Calu3 (cell line): ENCODE measurements at regions not wholly inside any gene's neighbourhood (a gene's known extent, or its start where the extent isn't known, plus 50 kb on each side); places are given as distances from the start of the nearest gene placed in this dataset.

Source experiments
- BruUV-seq: library from RNA; stranded (reverse); fragments of 400-500 nt; replicated peaks from 2 replicates; lab custom pipeline; 2021; lab: Mats Ljungman, UMichigan
- CTCF ChIA-PET: fragments of 300-600 bp; sonication (Branson Sonifier 250); formaldehyde crosslinking; loops from one replicate; lab custom pipeline; 2022; ENCODE audit warnings: antibody characterized with exemption; lab: Charles Lee
- DNase-seq: peaks from one replicate; pipeline ENCODE4 v3.0.0; 2022
- H3K27ac Mint-ChIP-seq: one replicate; pipeline ENCODE4 v1.8.0; 2022; ENCODE audit warnings: mixed read lengths; ENCODE audit not compliant: unreplicated experiment
- H3K27me3 Mint-ChIP-seq: one replicate; pipeline ENCODE4 v1.8.0; 2022; ENCODE audit warnings: mixed read lengths; ENCODE audit not compliant: unreplicated experiment
- H3K36me3 Mint-ChIP-seq: one replicate; pipeline ENCODE4 v1.8.0; 2022; ENCODE audit warnings: mild to moderate bottlenecking, moderate library complexity, mixed read lengths; ENCODE audit not compliant: insufficient read depth, unreplicated experiment
- H3K4me1 Mint-ChIP-seq: one replicate; pipeline ENCODE4 v1.8.0; 2022; ENCODE audit warnings: mild to moderate bottlenecking, low read depth, mixed read lengths; ENCODE audit not compliant: unreplicated experiment
- H3K4me3 Mint-ChIP-seq: one replicate; pipeline ENCODE4 v1.8.0; 2022; ENCODE audit warnings: mild to moderate bottlenecking, low read depth, moderate library complexity, mixed read lengths; ENCODE audit not compliant: unreplicated experiment
- H3K9me3 Mint-ChIP-seq: one replicate; pipeline ENCODE4 v1.8.0; 2022; ENCODE audit warnings: low read depth, mixed read lengths; ENCODE audit not compliant: unreplicated experiment
- intact Hi-C: fragments of 100-400 bp; cut with micrococcal nuclease; formaldehyde crosslinking; loops from one replicate; pipeline ENCODE4 v1.10.0; 2022; ENCODE audit not compliant: unreplicated experiment
- TF ChIP-seq, protein P1 (sequence below): fragments of 200-600 bp; IDR thresholded peaks from one replicate; pipeline ENCODE4 v1.8.0; 2022; ENCODE audit warnings: antibody characterized with exemption; ENCODE audit not compliant: unreplicated experiment

GRCh38 chr13:64453831-64454230 is 2776.3 kb downstream of the PCDH9 start:
- no TSS peak for BruUV-seq
- Mint-ChIP-seq H3K9me3 (no peaks in the 10 kb centered on the region), H3K4me1 (no peaks in the 10 kb centered on the region), H3K4me3 (no peak overlapping the region), H3K27me3 (no peaks in the 10 kb centered on the region), H3K27ac (no peak overlapping the region), H3K36me3 (no peaks in the 10 kb centered on the region)
- CTCF ChIA-PET = no interaction called here
- DNase-seq = no peak
- TF ChIP-seq, protein P1, sequence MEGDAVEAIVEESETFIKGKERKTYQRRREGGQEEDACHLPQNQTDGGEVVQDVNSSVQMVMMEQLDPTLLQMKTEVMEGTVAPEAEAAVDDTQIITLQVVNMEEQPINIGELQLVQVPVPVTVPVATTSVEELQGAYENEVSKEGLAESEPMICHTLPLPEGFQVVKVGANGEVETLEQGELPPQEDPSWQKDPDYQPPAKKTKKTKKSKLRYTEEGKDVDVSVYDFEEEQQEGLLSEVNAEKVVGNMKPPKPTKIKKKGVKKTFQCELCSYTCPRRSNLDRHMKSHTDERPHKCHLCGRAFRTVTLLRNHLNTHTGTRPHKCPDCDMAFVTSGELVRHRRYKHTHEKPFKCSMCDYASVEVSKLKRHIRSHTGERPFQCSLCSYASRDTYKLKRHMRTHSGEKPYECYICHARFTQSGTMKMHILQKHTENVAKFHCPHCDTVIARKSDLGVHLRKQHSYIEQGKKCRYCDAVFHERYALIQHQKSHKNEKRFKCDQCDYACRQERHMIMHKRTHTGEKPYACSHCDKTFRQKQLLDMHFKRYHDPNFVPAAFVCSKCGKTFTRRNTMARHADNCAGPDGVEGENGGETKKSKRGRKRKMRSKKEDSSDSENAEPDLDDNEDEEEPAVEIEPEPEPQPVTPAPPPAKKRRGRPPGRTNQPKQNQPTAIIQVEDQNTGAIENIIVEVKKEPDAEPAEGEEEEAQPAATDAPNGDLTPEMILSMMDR = no peak
- intact Hi-C loops = no loop called here

DNA sequence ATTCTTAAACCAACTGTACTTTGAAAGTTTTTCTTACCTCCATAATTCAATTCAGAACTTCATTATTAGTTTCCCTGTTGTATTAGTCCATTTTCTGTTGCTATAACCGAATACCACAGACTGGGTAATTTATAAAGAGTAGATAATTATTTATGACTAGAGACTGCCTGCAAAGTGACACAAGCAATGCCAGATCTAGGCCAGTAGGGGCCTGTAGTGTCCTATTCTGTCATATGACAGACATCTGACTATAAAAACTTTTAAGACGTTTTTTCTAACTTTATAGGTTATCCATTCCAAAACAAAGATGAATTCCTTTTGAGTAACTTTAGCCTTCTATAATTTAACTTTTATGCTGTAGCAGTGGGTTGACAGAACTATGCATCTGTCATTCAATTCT is 2783.8 kb downstream of the PCDH9 start:
- no peaks in the 10 kb centered on the region for H3K27me3 Mint-ChIP-seq
- no peak overlapping the region for H3K4me3 Mint-ChIP-seq
- H3K9me3 Mint-ChIP-seq = no peaks in the 10 kb centered on the region
- no peaks in the 10 kb centered on the region for H3K4me1 Mint-ChIP-seq
- TF ChIP-seq, protein P1 = no peak
- DNase-seq = no peak
- no peak overlapping the region for H3K27ac Mint-ChIP-seq
- CTCF ChIA-PET = no interaction called here
- BruUV-seq = no TSS peak
- intact Hi-C loops = no loop called here
- no peaks in the 10 kb centered on the region for H3K36me3 Mint-ChIP-seq

DNA sequence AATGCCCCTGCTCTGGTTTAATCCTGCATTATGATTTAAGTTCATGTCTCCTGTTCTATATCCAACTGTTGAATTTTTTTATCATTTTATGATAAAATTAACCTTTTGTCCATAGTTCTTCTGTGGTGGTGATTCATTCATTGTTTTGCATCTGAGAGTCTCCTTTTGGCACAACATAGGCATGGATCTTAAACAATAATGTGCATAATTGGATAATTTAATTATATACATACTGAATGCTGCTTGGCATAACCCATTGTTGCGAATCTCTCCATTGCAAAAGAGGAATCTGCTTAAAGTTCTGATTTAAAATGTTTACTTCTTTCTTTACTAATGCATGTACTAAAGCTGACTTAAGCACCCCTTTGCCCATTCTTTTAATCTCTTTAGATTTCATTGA is 2788.4 kb downstream of the PCDH9 start:
- Mint-ChIP-seq H3K4me1 (no peaks in the 10 kb centered on the region), H3K27ac (no peak overlapping the region), H3K27me3 (no peaks in the 10 kb centered on the region), H3K36me3 (no peaks in the 10 kb centered on the region), H3K4me3 (no peak overlapping the region), H3K9me3 (no peaks in the 10 kb centered on the region)
- intact Hi-C loops = no loop called here
- TF ChIP-seq, protein P1 = no peak
- CTCF ChIA-PET = no interaction called here
- no TSS peak for BruUV-seq
- DNase-seq = no peak

DNA sequence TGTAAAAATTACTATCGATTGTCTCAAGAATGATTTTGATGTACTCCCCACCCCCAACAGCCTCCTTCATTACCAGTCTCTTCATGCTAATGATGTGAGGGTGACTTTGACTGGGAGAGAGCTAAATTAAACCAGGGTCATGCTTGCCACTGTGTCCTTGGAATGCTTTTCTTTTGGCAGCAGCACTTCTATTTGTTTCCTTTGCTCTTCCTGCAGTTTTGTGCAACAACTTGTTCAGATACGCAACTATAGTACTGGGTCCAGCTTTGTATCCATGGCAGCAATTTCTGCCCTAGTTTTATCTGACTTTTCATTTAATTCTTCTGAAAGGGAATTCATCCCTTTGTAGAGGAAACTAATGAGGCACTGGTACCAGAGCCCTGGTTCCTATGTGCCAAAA is 2792.1 kb downstream of the PCDH9 start:
- H3K4me3 Mint-ChIP-seq = no peak overlapping the region
- H3K27ac Mint-ChIP-seq = no peak overlapping the region
- H3K9me3 Mint-ChIP-seq = peaks cover 2% of the 10 kb centered on the region
- H3K27me3 Mint-ChIP-seq = no peaks in the 10 kb centered on the region
- no TSS peak for BruUV-seq
- CTCF ChIA-PET = no interaction called here
- H3K4me1 Mint-ChIP-seq = no peaks in the 10 kb centered on the region
- no peak for DNase-seq
- no peaks in the 10 kb centered on the region for H3K36me3 Mint-ChIP-seq
- TF ChIP-seq, protein P1 = no peak
- intact Hi-C loops = no loop called here
